ENCODE measurements at regions not wholly inside any gene's neighbourhood (a gene's known extent, or its start where the extent isn't known, plus 50 kb on each side); places are given as distances from the start of the nearest gene placed in this dataset.

DNA sequence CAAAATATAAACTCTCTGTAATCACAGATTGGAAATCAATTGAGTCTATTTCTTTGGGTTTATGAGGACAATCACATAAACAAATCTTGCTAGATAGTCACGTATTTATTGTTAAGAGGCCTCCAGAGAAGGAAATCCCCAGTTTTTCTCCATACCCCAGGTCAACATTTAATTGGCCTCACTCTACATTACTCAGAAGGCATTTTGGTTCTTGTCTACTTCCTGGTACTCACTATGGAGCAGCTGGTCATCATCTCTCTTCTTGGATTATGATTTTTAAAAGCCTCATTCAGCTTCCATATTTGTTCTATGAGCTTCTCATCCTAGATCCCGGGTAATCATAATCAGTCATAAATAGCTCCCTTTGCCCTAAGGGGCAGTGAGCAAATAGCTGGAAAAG, 81.6 kb upstream of the LNX1 start:
- Histone ChIP-seq H3K4me1 (ENCODE audit: control insufficient read depth, insufficient read depth, low read length, poor library complexity, severe bottlenecking) (no peaks in the 10 kb centered on the region), H3K27me3 (replicated peaks; ENCODE audit: control insufficient read depth, insufficient read depth, low read length, poor library complexity, severe bottlenecking) (no peaks in the 10 kb centered on the region), H3K4me3 (ENCODE audit: insufficient read depth, low read depth, low read length, poor library complexity, severe bottlenecking) (no peak overlapping the region), H3K9me3 (ENCODE audit: control insufficient read depth, low read length) (no peaks in the 10 kb centered on the region), H3K36me3 (ENCODE audit: control insufficient read depth, insufficient read depth, low read length) (no peaks in the 10 kb centered on the region), H3K27ac (ENCODE audit: insufficient read depth, low read length, poor library complexity, severe bottlenecking) (no peak overlapping the region)
- DNase-seq: no peak

DNA sequence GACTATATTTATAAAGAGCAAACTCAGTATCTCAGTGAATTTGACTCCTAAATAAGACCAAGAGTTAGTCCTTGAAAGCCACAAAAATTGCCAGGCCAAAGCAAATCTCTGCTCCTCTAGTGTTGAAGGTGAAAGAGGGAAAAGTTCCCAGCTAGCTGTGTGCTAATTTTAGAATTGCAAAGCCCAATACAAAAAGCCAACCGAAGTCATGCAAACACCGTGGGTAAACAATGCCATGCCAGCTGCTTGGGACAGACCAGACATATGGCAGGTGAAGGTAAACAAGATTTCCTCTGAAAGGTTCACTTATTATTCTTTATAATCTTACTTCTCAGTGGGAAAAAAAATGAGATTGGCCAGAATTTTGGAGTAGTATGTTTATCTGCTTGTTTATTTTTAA, 80.5 kb upstream of the LNX1 start:
- H3K9me3 ChIP-seq (ENCODE audit: control insufficient read depth, low read length): no peaks in the 10 kb centered on the region
- no peaks in the 10 kb centered on the region for H3K27me3 ChIP-seq (replicated peaks; ENCODE audit: control insufficient read depth, insufficient read depth, low read length, poor library complexity, severe bottlenecking)
- H3K4me3 ChIP-seq (ENCODE audit: insufficient read depth, low read depth, low read length, poor library complexity, severe bottlenecking): no peak overlapping the region
- no peak overlapping the region for H3K27ac ChIP-seq (ENCODE audit: insufficient read depth, low read length, poor library complexity, severe bottlenecking)
- H3K36me3 ChIP-seq (ENCODE audit: control insufficient read depth, insufficient read depth, low read length): no peaks in the 10 kb centered on the region
- DNase-seq: no peak
- H3K4me1 ChIP-seq (ENCODE audit: control insufficient read depth, insufficient read depth, low read length, poor library complexity, severe bottlenecking): no peaks in the 10 kb centered on the region

DNA sequence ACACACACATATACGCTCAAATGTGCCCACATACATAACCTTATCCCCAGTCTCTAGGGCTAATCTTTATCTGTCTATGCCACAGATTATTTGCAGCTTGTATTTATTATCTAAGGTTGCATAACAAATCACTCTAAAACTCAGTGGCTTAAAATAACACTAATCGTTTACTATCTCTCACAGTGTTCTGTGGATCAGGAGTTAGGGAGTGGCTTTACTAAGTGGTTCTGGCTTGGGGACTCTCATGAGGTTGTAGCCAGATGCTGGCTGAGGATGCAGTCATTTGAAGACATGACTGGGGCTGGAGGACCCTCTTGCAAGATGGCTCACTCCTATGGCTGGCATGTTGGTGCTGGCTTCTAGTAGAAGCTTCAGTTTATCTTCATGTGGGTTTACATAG, 68.5 kb upstream of the LNX1 start:
- no peaks in the 10 kb centered on the region for H3K9me3 ChIP-seq (ENCODE audit: control insufficient read depth, low read length)
- H3K27ac ChIP-seq (ENCODE audit: insufficient read depth, low read length, poor library complexity, severe bottlenecking): no peak overlapping the region
- no peak for DNase-seq
- H3K4me1 ChIP-seq (ENCODE audit: control insufficient read depth, insufficient read depth, low read length, poor library complexity, severe bottlenecking): no peaks in the 10 kb centered on the region
- H3K36me3 ChIP-seq (ENCODE audit: control insufficient read depth, insufficient read depth, low read length): no peaks in the 10 kb centered on the region
- no peaks in the 10 kb centered on the region for H3K27me3 ChIP-seq (replicated peaks; ENCODE audit: control insufficient read depth, insufficient read depth, low read length, poor library complexity, severe bottlenecking)
- no peak overlapping the region for H3K4me3 ChIP-seq (ENCODE audit: insufficient read depth, low read depth, low read length, poor library complexity, severe bottlenecking)

DNA sequence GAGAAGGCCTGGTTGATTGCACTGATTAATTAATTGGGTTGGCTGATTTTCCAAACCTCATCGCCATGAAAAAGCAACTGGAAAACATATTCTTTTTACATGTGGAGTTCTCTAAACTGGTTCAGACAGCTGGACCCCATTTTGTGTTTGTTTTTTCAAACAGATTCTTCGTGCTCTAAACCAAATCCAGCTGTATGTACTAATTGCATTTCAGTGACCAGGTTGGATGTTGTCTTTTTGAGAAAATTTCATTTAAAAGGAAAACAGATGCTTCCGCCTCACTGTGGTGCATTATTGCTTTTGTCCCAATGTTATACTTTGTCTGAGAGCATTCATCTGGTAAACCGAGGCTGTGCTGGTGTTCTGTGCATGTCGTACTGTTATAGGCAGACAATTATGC, 67.8 kb upstream of the LNX1 start:
- H3K9me3 ChIP-seq (ENCODE audit: control insufficient read depth, low read length): no peaks in the 10 kb centered on the region
- no peak for DNase-seq
- no peak overlapping the region for H3K4me3 ChIP-seq (ENCODE audit: insufficient read depth, low read depth, low read length, poor library complexity, severe bottlenecking)
- no peaks in the 10 kb centered on the region for H3K4me1 ChIP-seq (ENCODE audit: control insufficient read depth, insufficient read depth, low read length, poor library complexity, severe bottlenecking)
- no peak overlapping the region for H3K27ac ChIP-seq (ENCODE audit: insufficient read depth, low read length, poor library complexity, severe bottlenecking)
- H3K27me3 ChIP-seq (replicated peaks; ENCODE audit: control insufficient read depth, insufficient read depth, low read length, poor library complexity, severe bottlenecking): no peaks in the 10 kb centered on the region
- H3K36me3 ChIP-seq (ENCODE audit: control insufficient read depth, insufficient read depth, low read length): no peaks in the 10 kb centered on the region

DNA sequence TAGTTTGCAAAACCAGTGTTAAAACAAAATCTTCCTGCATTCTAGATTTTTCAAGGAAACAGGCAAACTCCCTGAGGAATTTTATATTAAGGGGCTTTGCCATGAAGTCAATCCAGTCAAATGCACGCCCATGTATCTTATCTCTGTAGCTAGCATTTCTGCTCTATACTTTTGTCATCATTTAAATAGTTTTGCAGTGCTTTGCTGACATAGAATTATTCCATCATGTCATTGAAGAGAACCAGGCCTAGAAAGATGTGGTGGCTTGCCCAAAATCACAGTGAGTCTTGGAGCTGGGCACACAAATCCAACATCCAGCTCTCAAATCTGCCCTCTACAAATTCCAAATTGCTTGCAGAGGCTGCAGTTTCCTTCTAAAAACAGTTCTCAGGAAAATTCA, 66.7 kb upstream of the LNX1 start:
- no peaks in the 10 kb centered on the region for H3K4me1 ChIP-seq (ENCODE audit: control insufficient read depth, insufficient read depth, low read length, poor library complexity, severe bottlenecking)
- H3K4me3 ChIP-seq (ENCODE audit: insufficient read depth, low read depth, low read length, poor library complexity, severe bottlenecking): no peak overlapping the region
- H3K36me3 ChIP-seq (ENCODE audit: control insufficient read depth, insufficient read depth, low read length): no peaks in the 10 kb centered on the region
- H3K27ac ChIP-seq (ENCODE audit: insufficient read depth, low read length, poor library complexity, severe bottlenecking): no peak overlapping the region
- DNase-seq: no peak
- H3K9me3 ChIP-seq (ENCODE audit: control insufficient read depth, low read length): no peaks in the 10 kb centered on the region
- H3K27me3 ChIP-seq (replicated peaks; ENCODE audit: control insufficient read depth, insufficient read depth, low read length, poor library complexity, severe bottlenecking): no peaks in the 10 kb centered on the region

DNA sequence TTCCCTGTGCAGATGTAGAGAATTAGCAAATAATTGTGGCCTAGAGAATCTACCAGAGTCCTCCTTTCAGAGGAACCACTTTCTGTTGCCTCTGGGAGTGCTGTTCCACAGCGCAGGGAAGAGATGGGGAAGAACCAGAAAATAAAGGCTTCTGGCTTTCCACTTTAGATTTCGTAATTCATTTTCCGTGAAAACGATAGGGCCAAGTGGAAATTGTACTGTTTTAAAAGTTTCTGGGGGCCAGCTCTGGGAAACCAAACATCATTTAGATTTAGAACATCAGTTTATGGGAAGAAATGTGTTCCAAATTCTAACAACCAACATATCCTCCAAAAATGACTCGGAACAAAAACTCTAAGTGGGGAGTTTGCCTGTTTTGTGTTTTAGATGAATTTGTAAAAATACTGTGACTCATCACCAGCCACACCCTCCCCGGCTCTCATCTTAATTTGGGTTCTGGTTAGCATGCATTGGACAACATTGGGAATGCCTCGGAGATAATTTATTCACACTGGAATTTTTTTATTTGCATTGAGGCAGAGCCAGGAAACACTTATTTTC, 65.2 kb upstream of the LNX1 start:
- DNase-seq: no peak
- no peaks in the 10 kb centered on the region for H3K27me3 ChIP-seq (replicated peaks; ENCODE audit: control insufficient read depth, insufficient read depth, low read length, poor library complexity, severe bottlenecking)
- H3K27ac ChIP-seq (ENCODE audit: insufficient read depth, low read length, poor library complexity, severe bottlenecking): no peak overlapping the region
- H3K4me3 ChIP-seq (ENCODE audit: insufficient read depth, low read depth, low read length, poor library complexity, severe bottlenecking): no peak overlapping the region
- no peaks in the 10 kb centered on the region for H3K36me3 ChIP-seq (ENCODE audit: control insufficient read depth, insufficient read depth, low read length)
- H3K9me3 ChIP-seq (ENCODE audit: control insufficient read depth, low read length): no peaks in the 10 kb centered on the region
- no peaks in the 10 kb centered on the region for H3K4me1 ChIP-seq (ENCODE audit: control insufficient read depth, insufficient read depth, low read length, poor library complexity, severe bottlenecking)

DNA sequence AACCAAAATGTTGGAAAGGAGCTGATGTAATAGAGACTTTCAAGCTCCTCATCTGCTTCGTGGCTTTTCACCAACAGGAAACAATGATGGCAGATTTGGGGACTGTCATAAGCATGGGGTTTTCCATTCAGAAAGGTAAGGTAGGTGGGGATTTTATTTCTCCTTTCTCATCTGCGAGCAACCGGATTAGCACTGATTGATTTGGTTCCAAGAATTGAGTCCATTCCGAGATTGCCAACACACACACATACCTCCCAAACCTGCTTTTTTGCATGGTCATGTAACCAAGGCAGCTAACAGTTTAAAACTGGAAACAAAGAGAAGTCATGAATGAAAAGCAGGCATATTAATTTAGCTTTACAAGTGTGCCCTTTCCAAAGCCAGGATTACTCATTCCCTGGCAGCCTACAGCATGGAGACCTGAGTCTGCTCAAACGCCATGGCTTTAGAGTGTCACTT, 63.0 kb upstream of the LNX1 start:
- no peaks in the 10 kb centered on the region for H3K9me3 ChIP-seq (ENCODE audit: control insufficient read depth, low read length)
- no peak overlapping the region for H3K4me3 ChIP-seq (ENCODE audit: insufficient read depth, low read depth, low read length, poor library complexity, severe bottlenecking)
- no peak overlapping the region for H3K27ac ChIP-seq (ENCODE audit: insufficient read depth, low read length, poor library complexity, severe bottlenecking)
- H3K4me1 ChIP-seq (ENCODE audit: control insufficient read depth, insufficient read depth, low read length, poor library complexity, severe bottlenecking): no peaks in the 10 kb centered on the region
- no peaks in the 10 kb centered on the region for H3K27me3 ChIP-seq (replicated peaks; ENCODE audit: control insufficient read depth, insufficient read depth, low read length, poor library complexity, severe bottlenecking)
- H3K36me3 ChIP-seq (ENCODE audit: control insufficient read depth, insufficient read depth, low read length): no peaks in the 10 kb centered on the region
- DNase-seq: no peak

DNA sequence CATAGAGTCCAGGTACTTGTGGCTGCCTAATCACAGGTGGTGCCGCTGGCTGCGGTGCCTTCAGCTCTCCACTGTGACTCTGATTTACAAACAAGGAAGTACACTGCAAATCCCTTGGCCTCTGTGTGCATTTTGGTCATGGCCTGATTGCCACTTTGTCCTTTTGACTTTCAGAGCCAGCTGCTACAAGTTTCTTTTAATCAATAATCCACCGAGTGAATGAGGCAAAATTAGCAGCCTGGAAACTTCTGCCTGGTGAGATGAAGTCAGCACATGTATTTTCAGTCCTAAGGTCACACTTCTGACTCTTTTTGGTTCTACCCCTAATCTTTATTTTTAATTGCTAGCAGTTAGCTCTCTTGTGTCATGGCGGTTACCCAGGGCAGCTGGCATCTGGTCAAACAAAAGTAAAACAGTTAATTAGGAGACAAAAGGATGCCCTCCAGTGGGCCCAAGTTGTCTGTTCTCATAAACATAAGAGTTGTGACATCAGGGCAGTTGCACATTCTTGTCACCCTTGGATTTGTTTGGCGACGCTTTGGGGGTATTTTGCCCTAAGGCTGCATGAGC, 62.3 kb upstream of the LNX1 start:
- H3K4me3 ChIP-seq (ENCODE audit: insufficient read depth, low read depth, low read length, poor library complexity, severe bottlenecking): no peak overlapping the region
- H3K4me1 ChIP-seq (ENCODE audit: control insufficient read depth, insufficient read depth, low read length, poor library complexity, severe bottlenecking): no peaks in the 10 kb centered on the region
- no peaks in the 10 kb centered on the region for H3K27me3 ChIP-seq (replicated peaks; ENCODE audit: control insufficient read depth, insufficient read depth, low read length, poor library complexity, severe bottlenecking)
- no peaks in the 10 kb centered on the region for H3K9me3 ChIP-seq (ENCODE audit: control insufficient read depth, low read length)
- no peaks in the 10 kb centered on the region for H3K36me3 ChIP-seq (ENCODE audit: control insufficient read depth, insufficient read depth, low read length)
- DNase-seq: no peak
- H3K27ac ChIP-seq (ENCODE audit: insufficient read depth, low read length, poor library complexity, severe bottlenecking): no peak overlapping the region

DNA sequence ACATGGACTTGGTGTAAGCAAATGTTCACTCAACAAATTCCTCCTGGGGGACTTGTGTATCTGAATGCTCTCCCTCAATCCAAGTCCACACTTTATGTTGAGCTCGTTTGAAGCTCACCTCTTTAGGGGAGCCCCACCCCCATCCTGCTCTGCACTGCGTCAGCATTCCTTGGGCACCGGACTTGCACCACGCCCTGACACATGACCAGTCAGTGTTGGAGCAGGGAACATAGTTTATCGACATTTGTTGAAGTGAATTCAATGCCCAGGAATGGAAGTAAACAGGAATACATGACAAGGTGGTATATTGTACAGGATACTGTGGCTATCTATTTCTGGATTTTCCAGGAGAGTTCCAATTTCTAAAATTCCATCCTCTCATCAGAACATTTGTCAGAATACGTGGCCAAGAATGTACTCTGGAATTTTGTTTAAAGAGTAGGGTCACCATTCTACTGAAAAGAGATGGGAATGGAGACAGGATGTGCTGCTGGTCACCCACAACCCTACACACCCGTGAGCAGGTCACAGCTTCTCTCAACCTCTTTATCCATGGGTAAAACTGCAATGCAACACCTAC, 60.0 kb upstream of the LNX1 start:
- Histone ChIP-seq H3K4me1 (ENCODE audit: control insufficient read depth, insufficient read depth, low read length, poor library complexity, severe bottlenecking) (no peaks in the 10 kb centered on the region), H3K36me3 (ENCODE audit: control insufficient read depth, insufficient read depth, low read length) (no peaks in the 10 kb centered on the region), H3K9me3 (ENCODE audit: control insufficient read depth, low read length) (no peaks in the 10 kb centered on the region), H3K27ac (ENCODE audit: insufficient read depth, low read length, poor library complexity, severe bottlenecking) (no peak overlapping the region), H3K27me3 (replicated peaks; ENCODE audit: control insufficient read depth, insufficient read depth, low read length, poor library complexity, severe bottlenecking) (no peaks in the 10 kb centered on the region), H3K4me3 (ENCODE audit: insufficient read depth, low read depth, low read length, poor library complexity, severe bottlenecking) (no peak overlapping the region)
- no peak for DNase-seq

DNA sequence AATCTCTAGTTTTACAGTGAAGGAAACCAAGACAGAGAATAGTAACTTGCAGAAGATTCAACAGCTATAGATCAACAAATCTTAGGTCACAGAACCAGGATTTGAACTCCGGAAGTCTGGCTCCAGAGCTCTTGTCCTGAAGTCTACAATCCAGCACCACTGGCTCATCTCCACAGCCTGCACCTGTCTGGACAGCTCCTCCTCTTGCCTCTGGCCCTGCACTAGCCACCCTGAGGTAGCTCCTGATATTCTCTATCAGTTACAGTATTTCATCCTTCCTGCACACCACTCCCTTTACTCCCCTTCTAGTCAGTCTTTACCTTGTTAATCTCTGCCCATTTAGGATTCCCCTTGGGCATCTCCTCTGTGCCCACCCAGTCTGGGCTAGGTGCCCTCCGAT, 58.1 kb upstream of the LNX1 start:
- no peaks in the 10 kb centered on the region for H3K27me3 ChIP-seq (replicated peaks; ENCODE audit: control insufficient read depth, insufficient read depth, low read length, poor library complexity, severe bottlenecking)
- no peak for DNase-seq

More for the DNA sequence above, 58.1 kb upstream of the LNX1 start:
- Histone ChIP-seq H3K27ac (ENCODE audit: insufficient read depth, low read length, poor library complexity, severe bottlenecking) (no peak overlapping the region), H3K4me1 (ENCODE audit: control insufficient read depth, insufficient read depth, low read length, poor library complexity, severe bottlenecking) (no peaks in the 10 kb centered on the region), H3K4me3 (ENCODE audit: insufficient read depth, low read depth, low read length, poor library complexity, severe bottlenecking) (no peak overlapping the region), H3K9me3 (ENCODE audit: control insufficient read depth, low read length) (no peaks in the 10 kb centered on the region), H3K36me3 (ENCODE audit: control insufficient read depth, insufficient read depth, low read length) (no peaks in the 10 kb centered on the region)
